PC-3 (cell line): ENCODE measurements at regions not wholly inside any gene's neighbourhood (a gene's known extent, or its start where the extent isn't known, plus 50 kb on each side); places are given as distances from the start of the nearest gene placed in this dataset.

ENCODE experiments used
- ATAC-seq: fragments of 200-7000 bp; cut with Tn5 transposase; 2 replicates; pipeline ENCODE4 v1.9.1; 2020; ENCODE audit warnings: mild to moderate bottlenecking, moderate library complexity
- BruUV-seq: library from RNA; stranded (reverse); fragments of 400-500 nt; replicated peaks from 2 replicates; lab custom pipeline; 2021; lab: Mats Ljungman, UMichigan
- CTCF ChIA-PET: fragments of 300-600 bp; sonication (Branson Sonifier 250); formaldehyde crosslinking; loops from one replicate; lab custom pipeline; 2022; ENCODE audit warnings: antibody characterized with exemption; lab: Charles Lee
- POLR2A ChIA-PET: fragments of 300-600 bp; sonication (Branson Sonifier 250); formaldehyde crosslinking; loops from one replicate; lab custom pipeline; 2022; ENCODE audit warnings: antibody characterized with exemption; ENCODE audit not compliant: unreplicated experiment; lab: Charles Lee
- DNase-seq: peaks from one replicate; pipeline ENCODE4 v3.0.0-alpha.2; 2015
- H2AFZ ChIP-seq: fragments of 300-600 bp; sonication (generic); 2 replicates; pipeline ENCODE4 v1.6.0; 2016; ENCODE audit warnings: antibody characterized with exemption, low read length
- H3F3A ChIP-seq: fragments of 300-600 bp; sonication (generic); one replicate; pipeline ENCODE4 v1.6.0; 2017; ENCODE audit warnings: antibody characterized with exemption, low read length, control low read depth, mild to moderate bottlenecking; ENCODE audit not compliant: unreplicated experiment
- H3K27ac ChIP-seq: fragments of 300-600 bp; sonication (generic); 2 replicates; pipeline ENCODE4 v1.5.1; 2016; ENCODE audit warnings: mild to moderate bottlenecking, low read length
- H3K27me3 ChIP-seq: fragments of 300-600 bp; sonication (generic); 2 replicates; pipeline ENCODE4 v1.6.1; 2016; ENCODE audit warnings: low read length, mixed read lengths
- H3K36me3 ChIP-seq: fragments of 300-600 bp; sonication (generic); 2 replicates; pipeline ENCODE4 v1.6.1; 2016; ENCODE audit warnings: low read depth, mixed run types, low read length, mixed read lengths
- H3K4me1 ChIP-seq: fragments of 300-600 bp; sonication (generic); 2 replicates; pipeline ENCODE4 v1.5.1; 2016; ENCODE audit warnings: low read length; ENCODE audit not compliant: insufficient read depth
- H3K4me2 ChIP-seq: fragments of 300-600 bp; sonication (generic); 2 replicates; pipeline ENCODE4 v1.6.0; 2016; ENCODE audit warnings: low read length
- H3K4me3 ChIP-seq: fragments of 300-600 bp; sonication (generic); 2 replicates; pipeline ENCODE4 v1.5.1; 2016; ENCODE audit warnings: mild to moderate bottlenecking, low read length, mixed read lengths
- H3K79me2 ChIP-seq: fragments of 300-600 bp; sonication (generic); 2 replicates; pipeline ENCODE4 v1.6.1; 2017; ENCODE audit warnings: low read length, mixed read lengths
- H3K9ac ChIP-seq: fragments of 300-600 bp; sonication (generic); 2 replicates; pipeline ENCODE4 v1.6.0; 2016; ENCODE audit warnings: mild to moderate bottlenecking, low read length
- H3K9me2 ChIP-seq: fragments of 300-600 bp; sonication (generic); replicated peaks from 2 replicates; pipeline ENCODE4 v1.6.1; 2016; ENCODE audit warnings: mixed run types, low read length, mixed read lengths
- H3K9me3 ChIP-seq: fragments of 300-600 bp; sonication (generic); 2 replicates; pipeline ENCODE4 v1.6.1; 2016; ENCODE audit warnings: low read length, mixed read lengths
- H4K20me1 ChIP-seq: fragments of 300-600 bp; sonication (generic); 2 replicates; pipeline ENCODE4 v1.6.1; 2016; ENCODE audit warnings: low read length, mixed read lengths
- EZH2 ChIP-seq: fragments of 300-600 bp; sonication (generic); IDR thresholded peaks from one replicate; pipeline ENCODE4 v1.6.1; 2017; ENCODE audit warnings: antibody characterized with exemption, mild to moderate bottlenecking, low read length; ENCODE audit not compliant: unreplicated experiment
- EZH2phosphoT487 ChIP-seq: fragments of 300-600 bp; sonication (generic); IDR thresholded peaks from 2 replicates; pipeline ENCODE4 v1.6.1; 2018; ENCODE audit warnings: mild to moderate bottlenecking, antibody characterized with exemption, low read length, borderline replicate concordance
- intact Hi-C: fragments of 100-400 bp; cut with micrococcal nuclease; formaldehyde crosslinking; loops from 2 replicates; pipeline ENCODE4 v1.9.0; 2023
- TF ChIP-seq, protein P1 (sequence below): fragments of 300-600 bp; sonication (generic); conservative IDR thresholded peaks from 2 replicates; pipeline ENCODE4 v1.5.1; 2017; ENCODE audit warnings: antibody characterized with exemption, low read depth, mild to moderate bottlenecking, low read length

DNA sequence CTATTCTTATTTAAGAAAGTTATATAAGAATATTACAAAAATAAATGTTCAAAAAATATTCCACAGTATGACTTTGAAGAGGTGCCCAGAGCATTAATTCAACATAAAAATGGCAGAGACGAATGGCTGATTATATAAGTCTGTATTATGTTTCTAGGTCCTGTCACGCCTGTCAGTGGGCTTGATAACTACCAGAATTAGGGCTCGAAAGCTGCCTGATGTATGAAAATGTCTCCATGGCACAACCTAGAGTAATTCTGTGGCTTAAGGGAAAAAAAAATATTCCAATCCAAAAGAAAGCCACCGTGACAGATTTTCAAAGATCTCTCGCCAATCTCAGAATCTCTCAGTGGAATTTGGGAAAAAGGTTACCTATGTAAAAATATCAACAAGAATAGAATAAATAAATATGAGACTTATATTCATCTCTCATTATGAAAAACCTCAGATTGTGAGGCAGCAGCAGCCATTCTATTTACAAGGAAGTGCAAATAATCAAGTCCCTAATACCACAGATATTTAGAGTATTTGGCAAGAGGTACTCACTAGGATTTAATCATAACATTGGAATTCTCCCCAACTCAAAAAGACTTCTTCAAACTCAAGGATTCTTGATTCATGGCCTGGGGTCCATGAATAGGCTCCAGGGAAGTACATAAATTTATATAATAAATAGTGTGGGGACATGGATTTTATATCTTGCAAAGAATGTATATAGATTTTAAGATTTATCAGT, 489.1 kb upstream of the INTU start:
- ChIA-PET CTCF (no interaction called here), POLR2A (no interaction called here)
- BruUV-seq: no TSS peak
- Histone ChIP-seq H3K9me2 (no peaks in the 10 kb centered on the region), H3F3A (no peaks in the 10 kb centered on the region), H4K20me1 (no peaks in the 10 kb centered on the region), H3K4me2 (no peak overlapping the region; the same call in 1 of the 2 replicates), H2AFZ (no peak overlapping the region), H3K9me3 (no peaks in the 10 kb centered on the region), H3K27me3 (no peaks in the 10 kb centered on the region), H3K27ac (no peak overlapping the region), H3K4me1 (peaks cover 3% of the 10 kb centered on the region; the same call in 1 of the 2 replicates), H3K36me3 (no peaks in the 10 kb centered on the region), H3K4me3 (no peak overlapping the region), H3K79me2 (no peaks in the 10 kb centered on the region), H3K9ac (no peak overlapping the region)
- DNase-seq (peak; percentile 30), ATAC-seq (no peak)
- intact Hi-C loops: no loop called here
- TF ChIP-seq EZH2phosphoT487: no peak
- no peak for TF ChIP-seq EZH2
- TF ChIP-seq, protein P1, sequence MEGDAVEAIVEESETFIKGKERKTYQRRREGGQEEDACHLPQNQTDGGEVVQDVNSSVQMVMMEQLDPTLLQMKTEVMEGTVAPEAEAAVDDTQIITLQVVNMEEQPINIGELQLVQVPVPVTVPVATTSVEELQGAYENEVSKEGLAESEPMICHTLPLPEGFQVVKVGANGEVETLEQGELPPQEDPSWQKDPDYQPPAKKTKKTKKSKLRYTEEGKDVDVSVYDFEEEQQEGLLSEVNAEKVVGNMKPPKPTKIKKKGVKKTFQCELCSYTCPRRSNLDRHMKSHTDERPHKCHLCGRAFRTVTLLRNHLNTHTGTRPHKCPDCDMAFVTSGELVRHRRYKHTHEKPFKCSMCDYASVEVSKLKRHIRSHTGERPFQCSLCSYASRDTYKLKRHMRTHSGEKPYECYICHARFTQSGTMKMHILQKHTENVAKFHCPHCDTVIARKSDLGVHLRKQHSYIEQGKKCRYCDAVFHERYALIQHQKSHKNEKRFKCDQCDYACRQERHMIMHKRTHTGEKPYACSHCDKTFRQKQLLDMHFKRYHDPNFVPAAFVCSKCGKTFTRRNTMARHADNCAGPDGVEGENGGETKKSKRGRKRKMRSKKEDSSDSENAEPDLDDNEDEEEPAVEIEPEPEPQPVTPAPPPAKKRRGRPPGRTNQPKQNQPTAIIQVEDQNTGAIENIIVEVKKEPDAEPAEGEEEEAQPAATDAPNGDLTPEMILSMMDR: no peak

DNA sequence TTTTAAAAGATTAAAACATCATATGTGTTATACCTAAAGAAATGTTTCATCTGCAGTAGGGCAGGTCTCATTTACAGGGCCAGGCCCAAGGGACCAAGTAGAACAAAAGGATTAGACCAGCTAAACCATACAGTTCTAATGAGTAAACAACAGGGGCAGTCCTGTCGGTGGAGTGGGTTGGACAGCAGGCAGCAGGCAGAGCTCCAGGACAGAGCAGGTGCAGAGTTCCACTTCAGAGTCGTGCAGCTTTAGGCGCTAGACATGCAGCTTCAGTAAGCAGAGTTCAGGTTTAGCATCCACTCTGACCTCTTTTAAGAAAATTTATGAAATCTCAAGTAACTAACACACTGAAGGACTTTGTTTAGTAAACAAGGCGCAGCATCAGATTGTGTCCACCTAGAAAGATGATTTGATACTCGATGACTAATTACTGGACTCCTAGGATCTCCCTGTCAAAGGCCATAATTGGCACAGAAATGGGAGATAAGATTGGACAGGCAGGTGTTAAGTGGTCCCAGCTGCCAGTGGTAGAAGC, 487.7 kb upstream of the INTU start:
- Histone ChIP-seq H3K79me2 (no peaks in the 10 kb centered on the region), H3K36me3 (no peaks in the 10 kb centered on the region), H3K9me3 (no peaks in the 10 kb centered on the region), H3K9ac (no peak overlapping the region), H3K27ac (no peak overlapping the region), H4K20me1 (no peaks in the 10 kb centered on the region), H3F3A (no peaks in the 10 kb centered on the region), H3K9me2 (no peaks in the 10 kb centered on the region), H3K4me1 (peaks cover 3% of the 10 kb centered on the region; the same call in 1 of the 2 replicates), H3K4me3 (no peak overlapping the region), H2AFZ (no peak overlapping the region), H3K4me2 (no peak overlapping the region), H3K27me3 (no peaks in the 10 kb centered on the region)
- CTCF ChIA-PET: no interaction called here
- TF ChIP-seq EZH2phosphoT487 (no peak), EZH2 (no peak)
- TF ChIP-seq, protein P1: no peak
- intact Hi-C loops: no loop called here
- POLR2A ChIA-PET: no interaction called here
- no TSS peak for BruUV-seq
- DNase-seq (no peak), ATAC-seq (no peak)

DNA sequence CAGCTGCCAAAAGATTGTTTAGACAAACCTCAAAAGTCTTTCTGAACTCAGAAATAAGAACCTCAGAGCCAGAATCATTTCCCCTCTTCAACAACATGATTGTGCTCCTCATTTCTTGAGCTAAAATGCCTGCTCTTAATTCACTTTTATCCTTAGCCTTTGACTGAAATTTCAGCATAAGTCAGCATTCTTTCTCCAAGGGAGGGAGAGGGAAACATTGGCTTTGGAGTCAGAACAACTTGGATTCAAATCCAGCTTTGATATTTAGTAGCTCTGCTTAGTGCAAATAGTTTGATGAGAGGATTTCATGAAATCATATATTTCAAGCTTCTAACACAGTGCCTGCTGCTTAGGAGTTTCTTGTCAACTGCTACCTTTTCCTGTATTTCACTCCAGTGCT, 484.6 kb upstream of the INTU start:
- Histone ChIP-seq H3K9ac (no peak overlapping the region), H3K4me1 (no peaks in the 10 kb centered on the region), H3K79me2 (no peaks in the 10 kb centered on the region), H4K20me1 (no peaks in the 10 kb centered on the region), H2AFZ (no peak overlapping the region), H3K4me3 (no peak overlapping the region), H3F3A (no peaks in the 10 kb centered on the region), H3K9me3 (no peaks in the 10 kb centered on the region), H3K4me2 (no peak overlapping the region), H3K27me3 (no peaks in the 10 kb centered on the region), H3K9me2 (no peaks in the 10 kb centered on the region), H3K36me3 (no peaks in the 10 kb centered on the region), H3K27ac (no peak overlapping the region)
- BruUV-seq: no TSS peak
- no peak for TF ChIP-seq EZH2
- no peak for TF ChIP-seq EZH2phosphoT487
- TF ChIP-seq, protein P1: no peak
- ChIA-PET POLR2A (no interaction called here), CTCF (no interaction called here)
- DNase-seq (no peak), ATAC-seq (no peak)
- intact Hi-C loops: no loop called here
